ENCODE measurements at regions not wholly inside any gene's neighbourhood (a gene's known extent, or its start where the extent isn't known, plus 50 kb on each side); places are given as distances from the start of the nearest gene placed in this dataset.

- no peaks in the 10 kb centered on the region for H3K36me3 ChIP-seq
- no peak for DNase-seq
- TF ChIP-seq, protein P1, sequence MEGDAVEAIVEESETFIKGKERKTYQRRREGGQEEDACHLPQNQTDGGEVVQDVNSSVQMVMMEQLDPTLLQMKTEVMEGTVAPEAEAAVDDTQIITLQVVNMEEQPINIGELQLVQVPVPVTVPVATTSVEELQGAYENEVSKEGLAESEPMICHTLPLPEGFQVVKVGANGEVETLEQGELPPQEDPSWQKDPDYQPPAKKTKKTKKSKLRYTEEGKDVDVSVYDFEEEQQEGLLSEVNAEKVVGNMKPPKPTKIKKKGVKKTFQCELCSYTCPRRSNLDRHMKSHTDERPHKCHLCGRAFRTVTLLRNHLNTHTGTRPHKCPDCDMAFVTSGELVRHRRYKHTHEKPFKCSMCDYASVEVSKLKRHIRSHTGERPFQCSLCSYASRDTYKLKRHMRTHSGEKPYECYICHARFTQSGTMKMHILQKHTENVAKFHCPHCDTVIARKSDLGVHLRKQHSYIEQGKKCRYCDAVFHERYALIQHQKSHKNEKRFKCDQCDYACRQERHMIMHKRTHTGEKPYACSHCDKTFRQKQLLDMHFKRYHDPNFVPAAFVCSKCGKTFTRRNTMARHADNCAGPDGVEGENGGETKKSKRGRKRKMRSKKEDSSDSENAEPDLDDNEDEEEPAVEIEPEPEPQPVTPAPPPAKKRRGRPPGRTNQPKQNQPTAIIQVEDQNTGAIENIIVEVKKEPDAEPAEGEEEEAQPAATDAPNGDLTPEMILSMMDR (IDR thresholded peaks at IDR 0.05): no peak
- H3K27me3 ChIP-seq: no peaks in the 10 kb centered on the region
- intact Hi-C loops (cut with DNase I; ENCODE audit: low total_unique reads): no loop called here
- H3K4me1 ChIP-seq: peaks cover 0 to 4% (median 0%) of the 10 kb centered on the region in 4 donors
- no peak overlapping the region for H3K27ac ChIP-seq
- no peak overlapping the region for H3K4me3 ChIP-seq
- H3K9me3 ChIP-seq: no peaks in the 10 kb centered on the region
Measured at GRCh38 chr17:72528683-72529082, 407.9 kb downstream of the SOX9 start.

- no peaks in the 10 kb centered on the region for H3K9me3 ChIP-seq
- peaks cover 0 to 4% (median 0%) of the 10 kb centered on the region in 4 donors for H3K4me1 ChIP-seq
- no peak for DNase-seq
- intact Hi-C loops (cut with DNase I; ENCODE audit: low total_unique reads): no loop called here
- no peak overlapping the region for H3K27ac ChIP-seq
- TF ChIP-seq, protein P1 (IDR thresholded peaks at IDR 0.05): no peak
- H3K4me3 ChIP-seq: no peak overlapping the region
- no peaks in the 10 kb centered on the region for H3K36me3 ChIP-seq
- H3K27me3 ChIP-seq: no peaks in the 10 kb centered on the region
Measured at GRCh38 chr17:72529386-72529785, 408.6 kb downstream of the SOX9 start.

- no peaks in the 10 kb centered on the region for H3K9me3 ChIP-seq
- intact Hi-C loops (cut with DNase I; ENCODE audit: low total_unique reads): no loop called here
- TF ChIP-seq, protein P1 (IDR thresholded peaks at IDR 0.05): no peak
- DNase-seq: no peak
- H3K4me3 ChIP-seq: no peak overlapping the region
- H3K27ac ChIP-seq: no peak overlapping the region
- H3K36me3 ChIP-seq: no peaks in the 10 kb centered on the region
- H3K27me3 ChIP-seq: peaks cover 0 to under 1% of the 10 kb centered on the region in 2 donors
- H3K4me1 ChIP-seq: peaks cover 0 to 3% (median 0%) of the 10 kb centered on the region in 4 donors
Measured at GRCh38 chr17:72530454-72530853, 409.6 kb downstream of the SOX9 start.

- Histone ChIP-seq H3K27ac (no peak overlapping the region), H3K4me3 (no peak overlapping the region), H3K9me3 (no peaks in the 10 kb centered on the region), H3K36me3 (no peaks in the 10 kb centered on the region), H3K27me3 (peaks cover 0 to 2% of the 10 kb centered on the region in 2 donors), H3K4me1 (no peaks in the 10 kb centered on the region)
- DNase-seq: no peak
- intact Hi-C loops (cut with DNase I; ENCODE audit: low total_unique reads): no loop called here
- TF ChIP-seq, protein P1 (IDR thresholded peaks at IDR 0.05): no peak
Measured at GRCh38 chr17:72531729-72532128, 410.9 kb downstream of the SOX9 start.

DNA sequence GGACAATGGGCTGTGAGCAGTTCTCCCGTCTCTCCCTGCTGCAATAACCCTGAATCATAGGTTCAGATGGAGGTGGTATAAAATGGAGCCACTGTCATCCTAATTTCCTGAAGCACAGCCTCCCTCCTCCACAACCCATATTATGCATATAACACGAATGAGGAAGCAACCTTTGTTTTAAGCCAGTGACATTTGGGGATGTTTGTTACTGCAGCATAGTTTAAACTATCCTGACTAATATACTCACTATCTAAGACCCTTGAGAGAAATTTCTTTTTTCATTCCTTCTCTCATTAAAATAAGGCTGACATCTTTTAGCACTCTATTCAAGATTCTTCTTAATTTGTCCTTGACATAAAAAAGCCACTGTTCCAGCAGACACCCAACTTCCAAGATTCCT is 413.4 kb downstream of the SOX9 start:
- no peak overlapping the region for H3K4me3 ChIP-seq

More for the DNA sequence above, 413.4 kb downstream of the SOX9 start:
- Histone ChIP-seq H3K36me3 (no peaks in the 10 kb centered on the region), H3K27me3 (peaks cover 0 to 6% of the 10 kb centered on the region in 2 donors), H3K4me1 (no peaks in the 10 kb centered on the region), H3K9me3 (no peaks in the 10 kb centered on the region), H3K27ac (no peak overlapping the region)
- intact Hi-C loops (cut with DNase I; ENCODE audit: low total_unique reads): no loop called here
- TF ChIP-seq, protein P1 (IDR thresholded peaks at IDR 0.05): no peak
- DNase-seq: no peak
